ENCODE measurements at regions not wholly inside any gene's neighbourhood (a gene's known extent, or its start where the extent isn't known, plus 50 kb on each side); places are given as distances from the start of the nearest gene placed in this dataset.

GRCh38 chr4:115927382-115927781 lies 814.0 kb upstream of the NDST4 start:
- DNase-seq (ENCODE audit: low read depth), result peak; percentile 22

GRCh38 chr4:115923152-115923551 lies 809.7 kb upstream of the NDST4 start:
- no peak for DNase-seq (ENCODE audit: low read depth)

GRCh38 chr4:115920637-115921036 lies 807.2 kb upstream of the NDST4 start:
- DNase-seq (ENCODE audit: low read depth), result no peak

DNA sequence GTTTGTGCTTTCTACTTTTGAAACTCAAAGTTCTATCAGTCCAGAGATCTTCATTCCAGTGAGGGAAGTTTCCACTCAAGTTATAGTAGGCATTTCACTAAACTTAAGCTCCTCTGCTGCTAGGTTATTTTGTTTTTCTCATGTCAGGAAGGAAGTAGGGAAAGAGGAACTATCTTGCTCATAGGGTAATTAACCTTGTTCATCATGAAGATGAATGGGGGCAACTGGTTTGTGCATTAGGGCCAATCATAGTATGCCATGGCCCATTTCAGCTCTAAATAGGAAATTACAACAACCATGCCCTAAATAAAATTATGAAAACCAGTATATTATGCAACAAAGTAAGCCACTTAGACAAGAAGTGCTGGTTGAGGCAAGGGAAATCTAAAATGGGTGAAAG lies 804.7 kb upstream of the NDST4 start:
- no peak for DNase-seq (ENCODE audit: low read depth)

GRCh38 chr4:115906428-115906827 lies 793.0 kb upstream of the NDST4 start:
- peak; percentile 3 for DNase-seq (ENCODE audit: low read depth)

DNA sequence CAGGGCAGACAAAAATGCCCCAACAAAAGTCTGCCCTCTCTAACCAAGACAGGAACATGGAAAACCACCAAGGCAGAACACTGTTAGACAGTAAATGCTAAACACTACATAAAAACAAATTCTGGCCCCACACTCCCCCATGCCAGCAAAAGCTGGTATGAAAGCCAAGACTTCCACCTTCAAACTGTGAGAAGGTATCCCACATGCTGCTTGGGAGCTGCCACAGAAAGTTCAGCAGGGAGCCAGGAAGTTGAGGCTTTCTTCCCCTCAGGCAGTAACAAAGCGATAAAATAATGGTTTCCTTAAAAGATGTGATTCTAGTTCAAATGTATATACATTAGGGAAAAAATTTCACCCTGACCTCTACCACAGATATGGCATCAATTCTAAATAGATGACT lies 770.4 kb upstream of the NDST4 start:
- DNase-seq (ENCODE audit: low read depth), result no peak

DNA sequence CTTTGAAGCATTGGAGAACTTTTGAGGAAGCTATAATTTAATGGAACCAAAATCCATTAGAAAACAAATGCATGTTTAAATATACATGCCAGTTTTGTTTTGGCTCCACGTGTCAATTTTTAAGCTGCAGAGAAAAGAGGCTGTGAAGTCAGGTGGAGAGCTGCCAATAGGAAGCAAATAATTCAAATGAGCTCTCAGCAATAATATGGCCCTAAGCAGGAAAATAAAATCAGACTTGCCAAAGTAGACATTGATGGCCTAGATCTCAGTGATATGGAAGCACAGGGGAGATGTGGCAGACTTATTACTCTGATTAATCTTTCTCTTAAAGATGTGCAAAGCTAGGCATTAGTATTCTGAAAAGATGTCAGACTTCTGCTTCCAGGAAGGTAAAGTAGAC lies 769.8 kb upstream of the NDST4 start:
- no peak for DNase-seq (ENCODE audit: low read depth)

- no peak for DNase-seq (ENCODE audit: low read depth)
Measured at GRCh38 chr4:115873048-115873447, 759.6 kb upstream of the NDST4 start.

DNA sequence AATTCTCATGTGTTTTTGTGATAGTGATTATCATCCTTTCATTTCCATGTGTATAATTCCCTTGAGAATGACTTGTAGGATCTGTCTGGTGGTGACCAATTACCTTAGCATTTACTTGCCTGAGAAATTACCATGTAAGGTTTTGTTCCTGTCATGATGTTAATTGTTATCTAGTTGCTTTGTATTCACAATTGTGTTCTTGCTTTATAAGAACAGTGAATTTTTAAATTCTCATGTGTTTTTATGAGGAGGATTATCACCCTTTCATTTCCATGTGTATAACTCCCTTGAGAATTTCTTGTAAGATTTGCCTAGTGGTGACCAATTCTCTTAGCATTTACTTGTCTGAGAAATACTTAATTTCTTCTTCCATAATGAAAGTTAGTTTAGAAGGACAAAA lies 758.2 kb upstream of the NDST4 start:
- DNase-seq (ENCODE audit: low read depth), result no peak

GRCh38 chr4:115866364-115866896 lies 753.0 kb upstream of the NDST4 start:
- no peak for DNase-seq (ENCODE audit: low read depth)

DNA sequence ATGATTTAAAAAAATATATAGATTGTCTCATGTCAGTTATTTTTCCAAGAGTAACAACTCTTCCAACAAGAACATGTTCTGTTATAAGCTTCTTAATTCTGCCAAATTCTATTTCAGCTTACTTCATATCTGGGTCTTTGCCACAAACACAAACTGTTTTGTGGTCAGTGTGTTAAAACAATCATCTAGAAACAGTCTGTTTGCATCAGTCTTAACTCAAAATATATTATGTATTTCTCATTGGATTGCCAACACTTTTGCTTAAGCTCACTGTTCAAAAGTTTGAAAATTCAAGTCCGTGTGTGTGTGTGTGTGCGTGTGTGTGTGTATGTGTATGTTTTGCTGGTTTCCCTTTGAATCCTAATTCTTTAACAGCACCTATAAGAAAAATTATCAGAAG lies 752.3 kb upstream of the NDST4 start:
- DNase-seq (ENCODE audit: low read depth), result no peak

DNA sequence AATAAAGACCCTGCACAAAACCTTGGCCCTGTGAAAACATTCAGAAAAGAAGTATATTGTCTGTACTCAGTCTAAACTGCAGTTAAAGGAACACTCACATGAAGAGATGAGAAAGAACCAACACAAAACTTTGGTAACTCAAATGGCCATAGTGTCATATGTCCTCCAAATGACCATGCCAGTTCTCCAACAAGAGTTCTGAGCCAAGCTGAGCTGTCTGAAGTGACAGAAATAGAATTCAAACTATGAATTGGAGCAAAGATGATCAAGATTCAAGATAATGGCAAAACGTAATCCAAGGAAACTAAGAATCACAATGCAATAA lies 739.3 kb upstream of the NDST4 start:
- DNase-seq (ENCODE audit: low read depth), result no peak

DNA sequence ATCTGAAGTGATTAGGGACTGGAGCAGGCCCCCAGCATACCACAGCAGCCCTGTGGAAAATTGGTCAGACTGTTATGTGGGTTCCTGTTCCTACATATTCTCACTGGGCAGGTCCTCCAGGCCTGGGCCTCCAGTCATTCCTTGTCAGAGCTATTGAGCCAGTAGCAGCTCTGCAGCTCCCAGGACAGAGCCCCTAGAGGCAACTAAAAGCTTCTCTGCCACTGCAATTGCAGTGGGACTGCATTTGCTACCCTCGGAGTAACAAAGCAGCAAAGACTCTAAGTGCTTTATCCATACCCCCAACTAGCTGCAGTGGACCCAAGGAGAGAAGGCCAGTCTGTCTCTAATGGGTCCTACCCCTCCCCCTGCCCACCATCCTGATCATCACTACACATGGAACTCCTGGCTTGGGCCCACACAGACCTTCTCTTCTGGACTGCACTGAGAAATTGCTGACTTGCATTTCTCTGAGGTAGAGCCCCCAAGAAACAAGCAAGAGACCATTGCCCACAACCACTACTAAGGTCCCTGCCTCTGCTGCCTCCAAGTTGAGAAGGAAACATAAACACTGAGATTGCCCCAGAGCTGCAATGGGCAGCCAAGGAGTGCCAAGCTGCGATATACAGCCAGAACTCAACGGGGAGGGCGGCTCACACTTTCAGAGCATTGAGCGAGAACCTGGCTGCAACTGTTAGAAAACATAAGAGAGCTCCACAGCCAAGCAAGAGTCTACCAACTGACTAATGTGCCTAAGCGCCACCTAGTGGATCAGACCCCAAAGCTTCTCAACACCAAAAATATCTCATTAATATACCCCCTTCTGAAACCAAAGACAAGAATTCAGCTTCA lies 738.7 kb upstream of the NDST4 start:
- peak; percentile 49 for DNase-seq (ENCODE audit: low read depth)

DNA sequence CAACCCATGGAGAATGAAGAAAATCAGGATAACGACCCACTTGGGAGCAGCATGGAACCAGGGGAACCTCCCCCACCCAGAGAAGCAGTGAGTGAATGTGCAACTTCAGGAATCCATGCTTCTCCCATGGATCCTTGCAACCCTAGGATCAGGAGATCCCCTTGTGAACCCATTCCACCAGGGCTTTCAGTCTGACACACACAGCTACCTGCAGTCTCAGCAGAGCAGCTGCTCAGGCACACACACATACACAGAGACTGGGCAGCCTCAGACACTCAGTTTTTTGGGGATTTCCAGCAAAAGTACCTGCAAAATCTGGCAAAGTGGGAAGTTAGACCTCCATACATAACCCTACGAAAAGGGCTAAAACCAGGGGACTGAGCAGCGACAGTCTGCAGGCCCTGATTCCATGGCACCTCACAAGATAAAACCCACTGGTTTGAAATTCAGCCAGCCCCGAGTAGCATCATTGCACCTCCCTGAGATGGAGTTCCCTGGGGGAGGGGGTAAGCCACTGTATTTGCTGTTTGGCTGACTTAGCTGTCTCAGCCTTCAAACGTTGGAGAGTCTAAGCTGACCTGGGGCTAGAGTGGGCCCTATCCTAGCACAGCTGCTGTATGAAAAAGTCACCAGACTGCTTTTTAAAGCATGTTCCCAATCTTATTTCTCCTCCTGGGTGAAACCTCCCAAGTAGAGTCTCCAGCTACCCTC lies 737.5 kb upstream of the NDST4 start:
- no peak for DNase-seq (ENCODE audit: low read depth)

DNA sequence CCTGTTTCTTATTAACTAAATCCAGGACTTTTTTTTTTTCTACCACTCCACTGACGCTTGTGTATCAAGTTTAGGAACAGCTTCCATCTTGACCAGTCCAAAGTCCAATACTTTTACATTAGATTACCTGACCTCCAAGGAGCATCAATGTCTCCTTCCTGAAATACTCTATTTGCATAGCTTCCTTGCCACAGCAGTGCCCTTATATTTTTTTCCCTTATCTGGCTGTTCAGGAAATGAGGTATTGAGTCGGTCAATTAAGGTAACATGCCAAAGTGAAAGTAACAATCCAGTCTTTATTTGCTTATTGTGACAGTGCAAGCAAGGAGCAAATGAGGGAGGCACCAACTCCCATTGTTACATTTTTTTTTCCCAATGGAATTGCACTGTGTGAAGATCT lies 730.8 kb upstream of the NDST4 start:
- no peak for DNase-seq (ENCODE audit: low read depth)

DNA sequence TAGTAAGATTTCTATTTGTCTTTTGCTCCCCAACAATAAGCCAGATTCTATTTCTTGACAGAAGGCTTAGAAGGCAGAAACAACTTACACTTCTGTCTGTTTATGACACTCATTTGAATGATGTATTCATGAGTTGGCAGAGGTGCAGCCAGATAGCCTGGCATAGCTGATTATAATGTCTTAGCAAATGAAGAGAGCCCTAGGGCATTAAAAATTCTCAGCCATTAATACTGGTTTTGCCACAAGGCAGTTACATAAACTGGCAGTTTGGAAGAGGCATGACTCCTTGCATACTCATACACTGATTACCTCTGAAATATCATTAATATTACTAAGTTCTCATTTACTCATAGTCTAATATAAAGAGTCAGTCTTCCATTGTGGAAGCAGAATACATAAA lies 728.5 kb upstream of the NDST4 start:
- peak; percentile 41 for DNase-seq (ENCODE audit: low read depth)

- DNase-seq (ENCODE audit: low read depth), result peak; percentile 9
Measured at GRCh38 chr4:115834441-115834840, 721.0 kb upstream of the NDST4 start.

GRCh38 chr4:115824630-115825029 lies 711.2 kb upstream of the NDST4 start:
- DNase-seq (ENCODE audit: low read depth), result no peak

DNA sequence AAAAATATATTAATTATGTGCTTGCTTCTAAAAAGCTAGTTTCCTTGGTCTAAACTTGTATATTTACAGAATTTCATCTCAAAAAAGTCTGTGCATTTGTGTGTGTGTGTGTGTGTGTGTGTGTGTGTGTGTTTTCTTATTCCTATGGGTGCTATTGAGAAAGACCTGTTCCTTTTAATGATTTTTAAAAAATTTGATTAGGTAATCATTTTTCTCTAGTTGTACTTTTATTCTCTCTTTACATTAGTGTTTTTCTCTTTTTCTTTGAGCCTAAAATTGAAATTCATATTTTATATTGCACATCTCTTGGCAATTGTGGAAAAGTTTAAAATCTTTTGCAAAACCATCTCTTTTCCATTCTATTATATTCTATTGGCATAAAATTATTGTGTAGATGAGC lies 690.4 kb upstream of the NDST4 start:
- DNase-seq (ENCODE audit: low read depth), result no peak

DNA sequence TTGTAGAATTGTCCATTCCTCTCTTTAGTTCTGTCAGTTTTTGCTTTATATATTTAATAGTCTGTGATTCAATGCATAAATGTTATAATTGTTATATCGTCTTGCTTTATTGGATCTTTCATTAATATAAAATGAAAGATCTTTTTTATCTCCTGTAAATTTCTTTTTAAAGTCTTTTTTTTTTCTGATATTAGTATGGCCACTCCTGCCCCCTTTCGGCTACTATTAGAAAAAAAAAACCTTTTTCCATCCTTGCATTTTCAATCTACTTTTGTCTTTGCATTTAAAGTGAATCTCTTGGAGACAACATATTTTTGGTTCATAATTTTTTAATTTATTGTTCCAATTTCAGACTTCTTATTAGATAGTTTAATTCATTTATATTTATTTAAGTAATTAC lies 677.4 kb upstream of the NDST4 start:
- DNase-seq (ENCODE audit: low read depth), result peak; percentile 8

DNA sequence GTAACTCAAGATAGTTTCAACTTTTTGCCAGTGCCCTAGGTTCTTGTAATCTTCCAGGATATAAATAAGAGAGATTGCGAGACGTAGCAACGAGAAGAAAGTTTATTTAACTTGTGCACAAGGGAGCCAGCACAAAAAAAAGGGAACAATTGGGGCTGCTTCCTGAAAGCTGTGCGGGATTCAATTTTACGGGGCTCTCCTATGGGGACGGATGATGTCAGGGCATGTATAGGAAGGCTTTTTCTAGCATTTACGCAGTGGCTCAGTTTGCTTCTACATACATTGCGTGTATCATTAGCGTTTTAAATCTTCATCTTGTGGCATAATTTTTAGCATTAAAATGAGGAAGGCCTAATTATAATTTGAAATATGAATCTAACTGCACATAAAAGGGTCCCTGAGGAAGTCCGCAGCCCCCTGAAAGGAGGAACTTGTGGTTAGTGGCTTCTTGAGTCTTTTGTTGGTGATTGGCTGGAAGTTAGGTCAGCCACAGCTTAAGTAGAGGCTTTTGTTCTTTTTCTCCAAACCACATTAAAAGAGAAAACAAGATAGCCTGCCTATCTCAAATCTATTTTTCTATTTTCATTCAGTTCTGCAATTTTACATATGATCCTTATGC lies 668.2 kb upstream of the NDST4 start:
- DNase-seq (ENCODE audit: low read depth), result no peak

- DNase-seq (ENCODE audit: low read depth), result no peak
Measured at GRCh38 chr4:115780835-115781234, 667.4 kb upstream of the NDST4 start.

- peak; percentile 4 for DNase-seq (ENCODE audit: low read depth)
Measured at GRCh38 chr4:115780268-115780667, 666.8 kb upstream of the NDST4 start.
